Vagina (tissue), 2 donors: ENCODE measurements at regions not wholly inside any gene's neighbourhood (a gene's known extent, or its start where the extent isn't known, plus 50 kb on each side); places are given as distances from the start of the nearest gene placed in this dataset.
"Not testable (repeated sequence)": the region's sequence is repeated elsewhere in the genome, so short reads cannot be mapped to it uniquely, and the experiment has no call there.

Experiments used
- DNase-seq, 2 donors: peaks; one replicate each; pipeline ENCODE4 v3.0.0-alpha.2; 2017; ENCODE audit errors: extremely low spot score in 2 of 2
- H3K27ac ChIP-seq: fragments of 200-600 bp; sonication (generic); one replicate; pipeline ENCODE4 v1.5.1; 2019
- H3K27me3 ChIP-seq: fragments of 200-600 bp; sonication (generic); one replicate; pipeline ENCODE4 v1.5.1; 2019
- H3K36me3 ChIP-seq, 2 donors: fragments of 200-600 bp; sonication (generic); one replicate each; pipeline ENCODE4 v1.5.1; 2017 to 2019
- H3K4me1 ChIP-seq: fragments of 200-600 bp; sonication (generic); one replicate; pipeline ENCODE4 v1.5.1; 2019
- H3K4me3 ChIP-seq, 2 donors: fragments of 200-600 bp; sonication (generic); 1 replicate in 1 of 2; 2 replicates in 1 of 2; pipeline ENCODE4 v1.5.1; 2016 to 2019
- H3K9me3 ChIP-seq: fragments of 200-600 bp; sonication (generic); one replicate; pipeline ENCODE4 v1.5.1; 2019
- POLR2A ChIP-seq, 2 donors: fragments of 450-650 bp; IDR thresholded peaks; one replicate each; pipeline ENCODE4 v1.6.1; 2017; ENCODE audit warnings: antibody characterized with exemption in 2 of 2, mild to moderate bottlenecking in 2 of 2, moderate library complexity in 2 of 2
- POLR2AphosphoS5 ChIP-seq, 2 donors: sonication (generic); formaldehyde crosslinking; IDR thresholded peaks; one replicate each; pipeline ENCODE4 v1.9.0; 2017; ENCODE audit warnings: antibody characterized with exemption in 2 of 2, mild to moderate bottlenecking in 2 of 2, low read depth in 1 of 2; ENCODE audit not compliant: insufficient read depth in 1 of 2
- intact Hi-C: fragments of 100-400 bp; cut with DNase I; formaldehyde crosslinking; loops from one replicate; pipeline ENCODE4 v1.15.1; 2023
- TF ChIP-seq, protein P1 (sequence below), 3 experiments: fragments of 450-650 bp in 2 of 3; fragments of 200-600 bp in 1 of 3; sonication (generic) in 1 of 3; IDR thresholded peaks; one replicate each; pipeline ENCODE4 v1.5.1; 2017 to 2019; ENCODE audit warnings: antibody characterized with exemption in 3 of 3, mild to moderate bottlenecking in 2 of 3, moderate library complexity in 2 of 3

GRCh38 chrX:40394302-40394701, 186.5 kb upstream of the ATP6AP2 start:
- Histone ChIP-seq H3K27me3 (no peaks in the 10 kb centered on the region), H3K4me3 (no peak overlapping the region), H3K9me3 (no peaks in the 10 kb centered on the region), H3K27ac (no peak overlapping the region), H3K4me1 (no peaks in the 10 kb centered on the region), H3K36me3 (no peaks in the 10 kb centered on the region)
- intact Hi-C loops, result no loop called here
- DNase-seq, result no peak
- TF ChIP-seq POLR2AphosphoS5 (IDR thresholded peaks at IDR 0.05; ENCODE audit: insufficient read depth in 1 of 2, low read depth in 1 of 2), result no peak
- TF ChIP-seq, protein P1, sequence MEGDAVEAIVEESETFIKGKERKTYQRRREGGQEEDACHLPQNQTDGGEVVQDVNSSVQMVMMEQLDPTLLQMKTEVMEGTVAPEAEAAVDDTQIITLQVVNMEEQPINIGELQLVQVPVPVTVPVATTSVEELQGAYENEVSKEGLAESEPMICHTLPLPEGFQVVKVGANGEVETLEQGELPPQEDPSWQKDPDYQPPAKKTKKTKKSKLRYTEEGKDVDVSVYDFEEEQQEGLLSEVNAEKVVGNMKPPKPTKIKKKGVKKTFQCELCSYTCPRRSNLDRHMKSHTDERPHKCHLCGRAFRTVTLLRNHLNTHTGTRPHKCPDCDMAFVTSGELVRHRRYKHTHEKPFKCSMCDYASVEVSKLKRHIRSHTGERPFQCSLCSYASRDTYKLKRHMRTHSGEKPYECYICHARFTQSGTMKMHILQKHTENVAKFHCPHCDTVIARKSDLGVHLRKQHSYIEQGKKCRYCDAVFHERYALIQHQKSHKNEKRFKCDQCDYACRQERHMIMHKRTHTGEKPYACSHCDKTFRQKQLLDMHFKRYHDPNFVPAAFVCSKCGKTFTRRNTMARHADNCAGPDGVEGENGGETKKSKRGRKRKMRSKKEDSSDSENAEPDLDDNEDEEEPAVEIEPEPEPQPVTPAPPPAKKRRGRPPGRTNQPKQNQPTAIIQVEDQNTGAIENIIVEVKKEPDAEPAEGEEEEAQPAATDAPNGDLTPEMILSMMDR (IDR thresholded peaks at IDR 0.05), result no peak
- no peak for TF ChIP-seq POLR2A (IDR thresholded peaks at IDR 0.05)

- TF ChIP-seq POLR2AphosphoS5 (IDR thresholded peaks at IDR 0.05; ENCODE audit: insufficient read depth in 1 of 2, low read depth in 1 of 2) (no peak), POLR2A (IDR thresholded peaks at IDR 0.05) (no peak)
- TF ChIP-seq, protein P1 (IDR thresholded peaks at IDR 0.05), result no peak
These were observed 188.2 kb upstream of the ATP6AP2 start for GRCh38 chrX:40392599-40392998.

GRCh38 chrX:40391662-40392061, 189.1 kb upstream of the ATP6AP2 start:
- no peaks in the 10 kb centered on the region for H3K27me3 ChIP-seq
- no peaks in the 10 kb centered on the region for H3K9me3 ChIP-seq
- H3K4me3 ChIP-seq, result no peak overlapping the region
- intact Hi-C loops, result no loop called here
- no peaks in the 10 kb centered on the region for H3K4me1 ChIP-seq
- TF ChIP-seq, protein P1 (IDR thresholded peaks at IDR 0.05), result no peak
- no peak for TF ChIP-seq POLR2A (IDR thresholded peaks at IDR 0.05)
- no peak for TF ChIP-seq POLR2AphosphoS5 (IDR thresholded peaks at IDR 0.05; ENCODE audit: insufficient read depth in 1 of 2, low read depth in 1 of 2)
- no peak overlapping the region for H3K27ac ChIP-seq
- no peak for DNase-seq
- no peaks in the 10 kb centered on the region for H3K36me3 ChIP-seq

More at GRCh38 chrX:40392599-40392998, 188.2 kb upstream of the ATP6AP2 start:
- Histone ChIP-seq H3K27me3 (no peaks in the 10 kb centered on the region), H3K4me3 (no peak overlapping the region), H3K27ac (no peak overlapping the region), H3K36me3 (no peaks in the 10 kb centered on the region), H3K4me1 (no peaks in the 10 kb centered on the region), H3K9me3 (no peaks in the 10 kb centered on the region)
- intact Hi-C loops, result no loop called here
- no peak for DNase-seq

DNA sequence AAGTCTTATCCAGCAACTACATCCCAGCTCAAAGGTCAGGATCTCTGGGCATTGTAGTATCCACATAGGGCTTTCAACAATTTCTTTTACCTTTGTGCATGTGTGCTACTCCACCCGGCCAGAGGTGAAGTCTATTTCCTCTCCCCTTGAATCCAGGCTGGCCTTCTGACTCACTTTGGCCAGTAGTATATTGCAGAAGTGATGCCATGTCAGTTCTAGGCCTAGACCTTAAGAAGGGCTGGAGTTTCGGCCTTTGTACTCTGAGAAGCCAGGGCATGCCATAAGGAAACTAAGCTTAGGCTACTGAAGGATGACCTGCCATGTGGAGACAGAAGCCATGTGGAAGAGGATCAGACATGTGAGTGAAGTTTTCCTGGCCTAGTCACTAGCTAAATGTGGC, 191.2 kb upstream of the ATP6AP2 start:
- Histone ChIP-seq H3K4me3 (no peak overlapping the region), H3K27me3 (no peaks in the 10 kb centered on the region), H3K27ac (no peak overlapping the region), H3K36me3 (no peaks in the 10 kb centered on the region), H3K9me3 (no peaks in the 10 kb centered on the region), H3K4me1 (no peaks in the 10 kb centered on the region)
- no peak for DNase-seq
- intact Hi-C loops, result no loop called here
- TF ChIP-seq POLR2AphosphoS5 (IDR thresholded peaks at IDR 0.05; ENCODE audit: insufficient read depth in 1 of 2, low read depth in 1 of 2) (no peak), POLR2A (IDR thresholded peaks at IDR 0.05) (no peak)
- TF ChIP-seq, protein P1 (IDR thresholded peaks at IDR 0.05), result no peak

GRCh38 chrX:40388441-40388840, 192.3 kb upstream of the ATP6AP2 start:
- Histone ChIP-seq H3K4me3 (no peak overlapping the region), H3K9me3 (no peaks in the 10 kb centered on the region), H3K27ac (no peak overlapping the region), H3K36me3 (no peaks in the 10 kb centered on the region), H3K4me1 (no peaks in the 10 kb centered on the region), H3K27me3 (no peaks in the 10 kb centered on the region)
- intact Hi-C loops, result no loop called here
- TF ChIP-seq, protein P1 (IDR thresholded peaks at IDR 0.05), result no peak
- no peak for DNase-seq

DNA sequence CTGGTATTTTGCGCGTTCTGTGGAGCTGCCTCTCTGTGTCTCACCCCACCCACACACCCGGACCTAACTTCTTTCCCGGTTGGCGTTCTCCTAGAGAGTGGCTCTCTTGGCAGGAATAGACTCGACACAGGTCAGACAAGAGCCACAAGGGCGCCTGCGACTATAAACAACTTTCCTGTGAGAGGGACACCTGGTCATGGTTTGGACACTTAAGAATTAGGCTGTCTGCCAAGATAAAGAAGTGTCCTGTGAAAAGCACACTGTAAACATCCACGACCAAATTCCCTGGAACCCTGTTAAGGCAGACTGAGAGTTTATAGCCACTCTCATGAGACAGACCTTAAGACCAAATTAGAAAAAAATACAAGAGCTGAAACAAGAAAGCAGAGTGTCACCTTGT, 192.9 kb upstream of the ATP6AP2 start:
- H3K27ac ChIP-seq, H3K27me3 ChIP-seq, intact Hi-C loops, DNase-seq, H3K36me3 ChIP-seq, H3K9me3 ChIP-seq, H3K4me3 ChIP-seq, H3K4me1 ChIP-seq: not testable (repeated sequence)

- H3K27ac ChIP-seq, H3K4me1 ChIP-seq, H3K4me3 ChIP-seq, DNase-seq, H3K9me3 ChIP-seq, H3K27me3 ChIP-seq, H3K36me3 ChIP-seq, intact Hi-C loops: not testable (repeated sequence)
These were observed 193.5 kb upstream of the ATP6AP2 start for GRCh38 chrX:40387311-40387710.
